WERI-Rb-1 (cell line): ENCODE measurements at regions not wholly inside any gene's neighbourhood (a gene's known extent, or its start where the extent isn't known, plus 50 kb on each side); places are given as distances from the start of the nearest gene placed in this dataset.

Experiments
- DNase-seq: peaks from one replicate; pipeline ENCODE4 v3.0.0-alpha.2; 2020
- H3K27ac ChIP-seq: fragments of 250-450 bp; sonication (Bioruptor Pico); 2 replicates; pipeline ENCODE4 v1.5.1; 2020; ENCODE audit warnings: mild to moderate bottlenecking, moderate library complexity
- H3K27me3 ChIP-seq: fragments of 250-450 bp; sonication (Bioruptor Pico); 2 replicates; pipeline ENCODE4 v1.5.1; 2021; ENCODE audit warnings: mild to moderate bottlenecking, low read depth, moderate library complexity; ENCODE audit not compliant: insufficient read depth, severe bottlenecking
- H3K36me3 ChIP-seq: fragments of 250-450 bp; sonication (Bioruptor Pico); 2 replicates; pipeline ENCODE4 v1.5.1; 2020; ENCODE audit warnings: mild to moderate bottlenecking, moderate library complexity
- H3K4me3 ChIP-seq: 2 replicates; pipeline ENCODE4 v1.5.1; 2011; ENCODE audit warnings: low read depth, mild to moderate bottlenecking, control low read depth, low read length
- H3K9me3 ChIP-seq: fragments of 250-450 bp; sonication (Bioruptor Pico); 2 replicates; pipeline ENCODE4 v1.5.1; 2021; ENCODE audit warnings: mild to moderate bottlenecking, moderate library complexity; ENCODE audit not compliant: severe bottlenecking
- CTCF ChIP-seq: IDR thresholded peaks from 2 replicates; pipeline ENCODE4 v1.5.1; 2011; ENCODE audit warnings: low read depth, mild to moderate bottlenecking, control low read depth, inconsistent platforms, low read length

- no peak overlapping the region for H3K27ac ChIP-seq
- no peaks in the 10 kb centered on the region for H3K27me3 ChIP-seq
- DNase-seq = no peak
- H3K4me3 ChIP-seq = no peak overlapping the region
- no peaks in the 10 kb centered on the region for H3K36me3 ChIP-seq
- TF ChIP-seq CTCF = no peak
- H3K9me3 ChIP-seq = no peaks in the 10 kb centered on the region
Measured at GRCh38 chr1:73106931-73107330, 824.6 kb upstream of the NEGR1 start.

- DNase-seq = no peak
- H3K9me3 ChIP-seq = no peaks in the 10 kb centered on the region
- no peak overlapping the region for H3K27ac ChIP-seq
- TF ChIP-seq CTCF = no peak
- H3K36me3 ChIP-seq = no peaks in the 10 kb centered on the region
- no peak overlapping the region for H3K4me3 ChIP-seq
- no peaks in the 10 kb centered on the region for H3K27me3 ChIP-seq
Measured at GRCh38 chr1:73105755-73106154, 823.4 kb upstream of the NEGR1 start.

- Histone ChIP-seq H3K27me3 (no peaks in the 10 kb centered on the region), H3K27ac (no peak overlapping the region), H3K36me3 (no peaks in the 10 kb centered on the region), H3K9me3 (no peaks in the 10 kb centered on the region), H3K4me3 (no peak overlapping the region)
- TF ChIP-seq CTCF = no peak
- DNase-seq = no peak
Measured at GRCh38 chr1:73104749-73105148, 822.4 kb upstream of the NEGR1 start.

- no peak for DNase-seq
- Histone ChIP-seq H3K36me3 (no peaks in the 10 kb centered on the region), H3K9me3 (no peaks in the 10 kb centered on the region), H3K27ac (no peak overlapping the region), H3K4me3 (no peak overlapping the region), H3K27me3 (no peaks in the 10 kb centered on the region)
- no peak for TF ChIP-seq CTCF
Measured at GRCh38 chr1:73100216-73100615, 817.9 kb upstream of the NEGR1 start.

GRCh38 chr1:73097917-73098316, 815.6 kb upstream of the NEGR1 start:
- H3K27me3 ChIP-seq = no peaks in the 10 kb centered on the region
- no peak for TF ChIP-seq CTCF
- no peak for DNase-seq
- no peak overlapping the region for H3K4me3 ChIP-seq
- H3K36me3 ChIP-seq = no peaks in the 10 kb centered on the region
- no peaks in the 10 kb centered on the region for H3K9me3 ChIP-seq
- H3K27ac ChIP-seq = no peak overlapping the region

- Histone ChIP-seq H3K27me3 (no peaks in the 10 kb centered on the region), H3K27ac (no peak overlapping the region), H3K9me3 (no peaks in the 10 kb centered on the region), H3K36me3 (no peaks in the 10 kb centered on the region), H3K4me3 (no peak overlapping the region)
- no peak for TF ChIP-seq CTCF
- DNase-seq = no peak
Measured at GRCh38 chr1:73096841-73097240, 814.5 kb upstream of the NEGR1 start.
